GM19328 (cell line): ENCODE measurements at regions not wholly inside any gene's neighbourhood (a gene's known extent, or its start where the extent isn't known, plus 50 kb on each side); places are given as distances from the start of the nearest gene placed in this dataset.

Experiments
- ATAC-seq: cut with Tn5 transposase; IDR thresholded peaks from one replicate; pipeline ENCODE4 v1.9.1; 2021; ENCODE audit warnings: mild to moderate bottlenecking, moderate library complexity; ENCODE audit not compliant: unreplicated experiment

GRCh38 chr10:128520211-128520815, 394.1 kb upstream of the MKI67 start:
- no peak for ATAC-seq

GRCh38 chr10:128522551-128523308, 396.5 kb upstream of the MKI67 start:
- ATAC-seq, result no peak

DNA sequence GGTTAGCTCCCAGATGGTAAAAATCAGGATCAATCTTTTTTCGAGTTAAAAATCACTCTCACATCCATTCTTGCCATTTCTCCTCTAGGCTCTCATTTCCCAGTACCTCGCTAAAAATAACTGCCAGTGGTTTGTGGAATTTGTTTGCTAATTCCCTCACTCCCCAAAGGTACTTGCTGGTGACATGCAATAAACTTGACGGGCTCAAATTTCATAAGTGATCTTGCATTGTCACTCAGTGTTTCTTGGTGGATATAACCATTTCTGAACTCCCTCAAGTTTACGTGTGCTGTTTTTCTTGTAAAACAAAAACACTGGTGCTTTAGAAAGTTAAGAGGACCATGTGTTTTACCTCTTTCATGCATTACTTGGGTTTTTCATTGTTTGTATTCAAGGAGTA, 399.2 kb upstream of the MKI67 start:
- no peak for ATAC-seq

GRCh38 chr10:128525936-128526335, 399.7 kb upstream of the MKI67 start:
- no peak for ATAC-seq

DNA sequence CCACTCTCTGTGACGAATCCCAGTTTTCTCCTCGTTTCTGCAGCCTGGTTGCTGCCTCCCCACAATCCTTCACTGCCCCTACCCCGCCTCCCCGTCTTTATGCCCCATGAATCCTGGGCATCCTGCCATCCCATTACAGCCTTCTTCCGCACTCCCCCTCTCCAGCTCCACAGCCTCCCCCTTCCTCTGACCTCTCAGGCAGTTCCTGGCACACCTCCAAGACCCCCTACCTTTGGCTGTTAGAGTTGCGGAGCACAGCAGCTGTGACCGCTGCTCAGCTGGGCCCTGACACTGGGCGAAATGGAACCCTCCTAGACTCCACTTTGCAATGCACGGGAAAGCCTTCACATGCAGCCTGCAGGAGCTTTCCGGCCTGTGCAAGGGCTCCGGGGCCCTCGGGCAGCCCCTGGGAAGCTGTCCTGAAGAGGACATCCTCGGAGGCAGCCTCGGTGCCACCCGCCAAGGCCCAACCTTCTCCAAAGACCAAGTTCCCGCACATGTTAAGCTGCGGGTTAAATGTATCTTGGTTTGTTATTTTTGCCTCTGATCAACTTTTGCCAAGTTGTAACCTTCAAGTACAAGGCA, 400.7 kb upstream of the MKI67 start:
- no peak for ATAC-seq

DNA sequence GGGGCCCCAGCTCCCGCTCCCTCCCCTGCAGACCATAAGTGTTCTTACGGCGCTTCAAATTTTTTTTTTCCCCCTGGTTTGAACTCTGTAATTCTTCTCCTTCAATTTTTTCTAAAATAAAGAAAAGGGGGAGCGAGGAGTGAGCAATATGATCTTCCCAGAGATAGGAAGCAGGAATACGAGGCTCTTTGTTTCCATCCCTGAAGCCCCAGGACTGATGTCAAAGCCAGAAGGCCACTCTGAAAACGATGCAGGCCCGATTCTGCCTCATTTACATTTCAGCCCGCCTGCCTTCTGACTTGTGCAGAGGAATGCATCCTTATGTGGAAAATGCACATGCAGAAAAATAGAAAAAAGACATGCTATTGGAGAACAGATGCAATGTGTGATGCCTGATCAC, 401.5 kb upstream of the MKI67 start:
- ATAC-seq, result no peak

- ATAC-seq, result no peak
Observed at GRCh38 chr10:128528167-128528566, 401.9 kb upstream of the MKI67 start.

DNA sequence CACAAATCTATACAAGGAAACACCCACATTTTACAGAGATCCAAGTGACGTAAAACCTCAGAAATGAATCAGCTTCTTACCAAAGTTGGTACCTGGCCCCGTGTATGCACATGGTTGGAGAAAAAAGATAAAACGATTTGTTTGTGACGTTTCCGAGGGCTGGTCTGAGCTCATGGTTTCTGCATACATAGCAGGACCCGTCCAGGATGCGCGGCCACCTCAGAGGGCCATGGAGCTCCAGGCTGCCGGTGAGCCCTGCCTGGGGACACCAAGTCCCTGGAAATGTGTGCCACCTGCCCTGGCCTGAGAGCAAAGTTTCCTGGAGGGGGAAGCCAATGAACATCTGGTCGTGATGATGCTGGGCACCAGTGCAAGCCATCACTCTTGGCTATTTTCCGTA, 402.6 kb upstream of the MKI67 start:
- ATAC-seq, result no peak

DNA sequence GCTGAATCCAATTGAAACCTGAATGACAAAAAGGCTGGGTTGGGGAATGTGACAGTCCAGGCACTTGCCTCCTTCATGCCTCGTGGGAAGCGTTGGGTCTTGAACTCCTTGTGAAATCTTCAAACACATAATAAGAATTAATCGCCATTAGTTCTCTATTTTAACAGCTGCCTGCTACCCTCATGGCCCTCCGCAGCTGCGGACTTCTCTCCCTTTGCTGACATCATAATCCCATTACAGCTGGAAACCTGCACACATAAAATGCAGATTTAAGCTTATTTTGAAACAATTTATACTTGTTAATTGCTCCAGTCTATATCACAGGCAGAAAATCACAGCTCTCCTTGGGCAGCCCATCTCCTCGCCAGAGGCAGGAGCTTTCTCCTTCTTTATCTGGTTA, 403.0 kb upstream of the MKI67 start:
- no peak for ATAC-seq

- ATAC-seq, result no peak
Observed at GRCh38 chr10:128530301-128530700, 404.1 kb upstream of the MKI67 start.

DNA sequence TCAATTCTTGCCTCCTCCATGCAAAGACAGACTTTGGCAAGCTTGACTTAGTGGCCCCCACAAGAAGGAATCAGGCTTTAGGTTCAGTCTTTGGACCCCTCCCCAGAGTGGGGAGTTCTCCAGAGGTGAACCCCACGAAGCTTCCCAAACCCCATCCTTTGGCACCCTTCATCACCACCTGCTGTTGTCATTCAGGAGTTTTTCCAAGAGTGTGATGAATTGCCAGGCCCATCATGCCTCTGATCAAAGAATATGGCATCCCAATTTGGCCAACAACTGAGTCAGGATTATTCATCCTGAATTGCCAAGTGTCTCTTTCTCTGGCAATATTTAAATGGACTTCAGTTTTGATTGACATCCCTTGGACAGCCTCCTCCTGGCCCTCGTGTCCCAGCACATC, 404.7 kb upstream of the MKI67 start:
- no peak for ATAC-seq

- no peak for ATAC-seq
Observed at GRCh38 chr10:128534686-128535085, 408.5 kb upstream of the MKI67 start.

- ATAC-seq, result no peak
Observed at GRCh38 chr10:128536259-128536658, 410.0 kb upstream of the MKI67 start.

DNA sequence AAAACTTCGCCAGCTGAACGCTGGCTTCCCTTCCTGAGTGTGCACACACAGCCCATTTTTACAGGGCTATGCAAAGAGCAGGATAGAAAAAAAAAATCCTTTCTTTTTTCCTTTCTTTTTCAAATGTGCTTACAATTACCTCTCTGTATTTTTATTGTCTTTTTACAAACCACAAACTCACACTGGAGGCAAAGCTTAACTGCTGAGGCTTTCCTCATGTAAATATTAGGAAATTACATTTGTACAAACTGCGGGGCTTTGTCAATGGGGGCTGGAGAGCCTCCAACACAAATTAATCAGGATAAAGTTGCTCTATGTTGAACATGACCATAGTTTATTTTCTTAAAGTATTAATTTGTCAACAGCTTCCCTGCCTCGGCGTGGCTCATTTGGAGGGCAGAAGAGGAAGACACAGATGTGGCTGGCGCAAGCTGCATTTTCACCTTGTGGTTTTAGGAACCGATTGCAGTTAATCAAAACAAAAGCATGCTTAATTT, 411.7 kb upstream of the MKI67 start:
- no peak for ATAC-seq

DNA sequence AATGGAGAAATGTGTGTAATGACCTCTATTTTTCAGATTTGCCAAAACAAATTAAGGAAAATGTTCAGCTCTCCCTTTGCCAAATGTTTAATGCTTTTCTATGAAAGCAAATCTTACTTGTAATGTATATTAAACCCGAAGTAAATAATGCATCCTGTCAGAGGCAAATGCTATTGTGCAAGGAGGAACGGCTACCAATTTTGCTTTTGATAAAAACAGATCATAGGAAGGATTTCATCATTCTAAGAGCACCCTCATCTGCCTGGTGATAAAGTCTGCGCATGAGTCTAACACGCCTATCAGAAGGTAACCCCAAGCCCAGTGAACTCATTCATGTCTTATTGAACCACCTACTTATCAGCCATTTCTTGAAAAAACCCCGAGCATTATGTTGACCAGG, 412.4 kb upstream of the MKI67 start:
- no peak for ATAC-seq

DNA sequence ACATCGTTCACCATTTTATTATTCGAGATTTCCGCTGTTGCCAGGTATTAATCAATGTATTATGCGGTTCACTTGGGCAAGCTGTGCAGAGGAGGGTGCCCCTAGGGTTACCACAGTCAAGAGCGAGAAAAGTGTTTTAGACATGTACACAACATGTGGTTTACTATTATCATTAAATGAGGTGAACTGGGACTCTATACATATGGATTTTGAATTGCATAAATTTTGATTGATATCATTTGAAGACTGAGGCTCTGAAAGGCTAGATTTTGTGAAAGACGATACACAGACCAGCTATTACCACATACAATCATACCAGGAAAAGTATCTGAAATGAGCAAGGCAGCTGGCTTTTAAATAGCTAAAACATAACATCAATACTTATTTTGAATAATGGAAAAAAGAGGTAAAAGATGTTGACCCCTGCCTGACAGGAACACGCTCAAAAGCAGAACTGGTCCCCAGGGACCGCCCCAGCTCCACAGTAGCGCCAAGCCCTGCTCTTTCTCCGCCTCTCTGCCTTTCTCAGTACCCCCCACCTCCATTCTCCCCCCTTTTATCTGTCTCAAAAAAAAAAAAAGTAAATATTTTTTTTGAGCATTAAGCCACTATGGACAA, 413.4 kb upstream of the MKI67 start:
- ATAC-seq, result no peak

DNA sequence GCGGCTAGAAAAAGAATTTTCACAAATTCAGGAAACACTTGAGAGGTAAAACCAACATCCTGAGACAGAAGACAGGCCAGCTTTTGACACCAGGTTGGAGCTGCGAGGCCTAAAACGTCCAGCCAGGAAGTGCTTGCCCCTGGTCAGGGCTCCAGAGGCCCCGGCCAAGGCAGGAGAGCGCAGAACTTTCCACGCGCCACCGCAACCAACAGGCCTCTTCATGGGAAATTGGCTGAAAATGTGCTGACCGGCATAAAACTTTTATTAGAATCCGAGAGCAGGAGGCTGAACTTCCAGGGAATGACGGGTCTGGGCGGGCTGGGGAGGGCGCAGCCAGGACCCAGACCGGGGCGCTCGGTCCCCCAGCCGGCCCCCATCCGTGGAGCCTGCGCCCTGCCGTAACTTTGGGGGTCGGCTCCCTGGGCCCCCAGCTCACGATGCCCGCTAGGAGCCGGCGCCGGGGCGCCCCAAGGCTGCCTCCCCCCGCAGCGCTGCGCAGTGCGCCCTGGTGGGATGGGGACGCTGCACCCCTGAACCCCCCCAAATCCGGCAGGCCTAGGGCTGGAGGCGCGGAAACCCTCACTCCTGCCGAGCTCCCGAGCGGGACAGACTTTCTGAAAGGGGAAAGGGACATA, 414.0 kb upstream of the MKI67 start:
- no peak for ATAC-seq

- no peak for ATAC-seq
Observed at GRCh38 chr10:128540781-128541761, 414.8 kb upstream of the MKI67 start.

DNA sequence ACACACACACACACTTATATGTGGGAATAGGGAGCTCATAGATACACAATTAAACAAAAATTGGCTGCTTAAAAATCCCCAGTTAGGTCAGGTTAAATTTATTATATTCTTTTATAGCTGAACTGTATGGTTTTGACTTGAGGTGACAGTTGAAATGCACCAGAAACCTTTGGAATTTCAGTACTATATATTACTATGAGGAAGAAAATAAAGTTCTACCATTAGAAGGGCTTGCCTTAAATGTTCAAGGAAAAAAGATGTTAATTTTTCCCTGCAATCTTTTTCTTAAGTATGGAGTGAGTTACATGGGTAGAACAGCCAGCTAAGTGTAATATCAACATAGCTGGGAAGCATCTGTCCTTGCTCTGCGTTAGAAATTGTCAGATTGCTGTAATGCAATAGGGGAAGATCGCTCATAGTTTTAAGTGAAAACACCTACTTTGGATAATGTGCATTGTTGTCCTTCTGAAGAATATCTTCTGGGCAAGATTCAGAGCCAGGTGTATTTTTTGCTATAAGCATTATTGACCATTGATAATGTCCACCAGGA, 415.8 kb upstream of the MKI67 start:
- no peak for ATAC-seq

DNA sequence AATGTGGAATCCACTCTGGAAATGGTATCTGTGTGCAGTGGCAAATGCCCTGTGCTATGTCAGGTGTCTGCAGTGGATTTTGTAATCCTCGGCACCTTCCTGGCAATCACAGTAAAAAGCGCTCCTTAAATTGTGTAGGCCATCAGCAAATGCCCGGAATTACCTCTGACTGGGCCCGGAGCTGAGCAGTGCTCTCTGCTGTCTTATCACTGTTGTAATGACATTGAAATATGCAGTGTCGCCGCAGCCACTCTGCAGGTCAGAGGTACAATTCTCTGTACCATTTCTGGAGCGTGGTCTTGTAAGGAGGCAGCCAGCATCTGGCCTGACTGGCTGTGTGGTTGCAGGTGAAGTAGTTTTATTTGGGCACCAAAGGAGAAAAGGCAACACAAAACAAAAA, 416.4 kb upstream of the MKI67 start:
- no peak for ATAC-seq
